NCI-H1436 treated with DMSO at 0.1 percent for 48 hours (cell line): ENCODE measurements at regions not wholly inside any gene's neighbourhood (a gene's known extent, or its start where the extent isn't known, plus 50 kb on each side); places are given as distances from the start of the nearest gene placed in this dataset.

Source experiments
- DNase-seq: peaks from one replicate; lab custom pipeline; 2025; lab: John Stamatoyannopoulos, UW

DNA sequence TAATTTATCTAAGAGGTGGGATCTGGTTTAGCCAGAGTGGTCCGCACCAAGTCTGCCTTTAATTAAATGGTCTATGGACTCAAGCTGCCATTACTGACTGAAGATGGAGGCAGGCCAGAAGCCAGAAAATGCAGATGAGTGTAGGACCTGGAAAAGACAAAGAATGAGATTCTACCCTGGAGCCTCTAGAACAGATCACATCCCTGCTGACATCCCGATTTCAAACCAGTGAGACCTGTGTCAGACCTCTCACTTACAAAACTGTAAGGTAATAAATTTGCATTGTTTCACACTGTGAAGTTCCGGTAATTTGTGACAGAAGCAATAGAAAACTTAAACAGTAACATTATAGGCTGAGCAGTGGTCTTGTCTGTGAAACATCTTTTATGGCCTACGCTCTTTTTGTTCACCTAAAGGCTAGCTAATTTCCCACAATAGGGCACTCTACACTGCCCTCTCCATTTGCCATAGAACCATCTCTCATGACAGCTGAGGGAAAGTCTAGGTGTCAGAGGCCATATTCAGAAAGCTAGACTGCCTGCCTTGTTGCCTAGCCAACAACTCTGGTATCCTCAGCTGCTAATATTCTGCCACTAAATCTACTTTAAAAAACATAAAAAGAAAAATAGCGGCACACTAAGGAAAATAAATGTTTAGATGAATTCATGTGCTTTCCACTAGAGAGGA is 1396.2 kb upstream of the PIK3C3 start:
- no peak for DNase-seq

DNA sequence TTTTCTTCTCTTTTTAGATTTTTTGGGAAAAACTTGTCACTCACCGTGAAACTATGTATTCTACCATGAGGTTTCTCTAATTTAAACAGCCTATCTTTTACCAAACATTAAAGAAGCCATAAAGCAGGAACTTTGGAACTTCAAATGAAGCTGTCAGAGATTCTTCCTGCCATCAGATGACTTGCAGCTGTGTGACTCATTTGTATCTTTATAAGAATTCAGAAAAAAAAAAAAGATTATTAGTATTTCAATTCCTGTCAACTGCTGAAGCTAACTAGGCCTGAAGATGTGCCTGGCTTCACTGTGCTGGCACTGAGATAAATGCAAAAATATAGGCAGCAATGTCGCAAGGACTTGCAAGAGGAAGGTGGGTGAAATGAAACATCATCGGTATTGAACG is 1399.1 kb upstream of the PIK3C3 start:
- no peak for DNase-seq

DNA sequence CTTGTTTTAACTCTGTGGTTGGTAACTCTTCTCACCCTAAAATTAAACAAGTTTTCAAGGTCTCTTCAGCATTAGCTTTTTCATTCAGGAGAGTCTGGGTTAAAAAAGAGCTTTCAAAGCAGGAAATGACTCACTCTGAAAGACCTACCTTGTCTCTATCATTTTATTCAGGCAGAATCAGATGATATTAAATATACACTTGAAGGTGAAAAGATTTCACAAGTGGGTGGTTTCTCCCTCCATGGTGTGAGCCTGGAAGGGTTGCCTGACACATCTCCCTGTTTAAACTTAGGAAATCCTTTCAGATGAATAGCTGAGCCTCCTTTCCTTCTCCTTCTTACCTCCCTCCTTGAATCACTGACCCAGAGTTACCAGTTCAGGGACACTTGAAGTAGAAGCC is 1402.0 kb upstream of the PIK3C3 start:
- no peak for DNase-seq

DNA sequence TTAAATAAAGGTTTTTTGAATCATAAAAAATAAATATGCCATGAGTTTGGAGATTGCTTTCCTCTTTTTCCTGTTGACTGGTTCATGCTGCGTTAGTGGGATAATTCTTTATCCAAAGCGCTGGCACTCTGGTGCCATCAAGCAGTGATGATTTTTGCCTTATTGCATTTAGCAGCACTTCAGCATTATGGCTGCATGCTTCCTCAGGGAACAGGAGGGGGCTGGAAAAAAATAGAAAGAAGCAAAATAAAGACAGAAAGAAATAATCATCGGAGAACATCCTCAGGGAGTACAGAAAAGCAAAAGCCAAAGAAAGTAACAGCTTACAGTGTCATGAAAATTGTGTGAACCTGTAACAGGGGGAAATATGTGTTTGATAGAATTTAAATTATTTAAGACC is 1408.2 kb upstream of the PIK3C3 start:
- no peak for DNase-seq

DNA sequence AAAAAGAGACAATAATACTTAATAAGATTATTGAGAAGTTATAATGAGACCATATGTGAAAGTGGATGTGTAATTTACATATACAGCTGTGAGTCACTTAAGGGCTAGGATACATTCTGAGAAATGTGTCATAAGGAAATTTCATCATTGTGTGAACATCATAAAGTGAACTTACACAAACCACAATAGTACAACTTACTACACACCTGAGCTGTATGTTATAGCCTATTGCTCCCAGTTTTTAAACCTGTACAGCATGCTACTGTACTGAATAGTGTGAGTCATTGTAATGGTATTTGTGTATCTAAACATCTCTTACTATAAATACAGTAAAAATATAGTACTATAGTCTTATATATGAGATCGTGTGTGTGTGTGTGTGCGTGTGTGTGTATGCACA is 1420.3 kb upstream of the PIK3C3 start:
- no peak for DNase-seq

DNA sequence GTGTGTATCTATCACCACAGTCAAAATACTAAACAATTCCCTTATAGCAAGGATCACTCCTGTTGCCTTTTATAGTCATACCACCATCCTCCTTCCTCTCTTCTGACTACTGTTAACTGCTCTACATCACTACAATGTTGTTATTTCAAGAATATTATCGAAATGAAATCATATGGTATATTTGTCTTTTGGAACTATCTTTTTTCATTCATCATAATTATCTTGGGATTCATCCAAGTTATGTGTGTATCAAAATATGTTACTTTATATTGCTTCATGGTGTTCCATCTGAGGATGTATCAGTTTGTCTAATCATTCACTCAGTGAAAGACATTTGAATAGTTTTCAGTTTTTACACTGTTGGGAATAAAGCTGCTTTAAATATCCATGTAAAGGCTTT is 1423.0 kb upstream of the PIK3C3 start:
- no peak for DNase-seq

DNA sequence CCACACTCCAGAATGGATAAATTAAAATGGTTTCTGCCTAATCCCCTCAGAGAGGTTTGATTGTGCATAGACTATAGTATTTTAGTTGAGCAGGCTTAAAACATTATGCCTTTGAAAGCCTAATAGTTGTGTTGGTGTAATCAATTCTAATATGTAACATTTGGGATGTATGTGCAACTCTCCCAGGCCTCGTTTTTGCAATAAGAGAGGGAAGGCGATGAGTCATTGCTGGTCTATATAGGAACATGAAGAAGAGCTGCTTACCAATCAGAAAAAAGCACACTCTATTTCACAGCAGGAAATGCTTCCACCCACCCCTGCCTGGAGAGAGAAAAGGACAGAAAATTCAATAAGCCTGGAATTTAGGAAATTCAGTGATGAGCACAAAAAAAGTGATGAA is 1424.0 kb upstream of the PIK3C3 start:
- no peak for DNase-seq

DNA sequence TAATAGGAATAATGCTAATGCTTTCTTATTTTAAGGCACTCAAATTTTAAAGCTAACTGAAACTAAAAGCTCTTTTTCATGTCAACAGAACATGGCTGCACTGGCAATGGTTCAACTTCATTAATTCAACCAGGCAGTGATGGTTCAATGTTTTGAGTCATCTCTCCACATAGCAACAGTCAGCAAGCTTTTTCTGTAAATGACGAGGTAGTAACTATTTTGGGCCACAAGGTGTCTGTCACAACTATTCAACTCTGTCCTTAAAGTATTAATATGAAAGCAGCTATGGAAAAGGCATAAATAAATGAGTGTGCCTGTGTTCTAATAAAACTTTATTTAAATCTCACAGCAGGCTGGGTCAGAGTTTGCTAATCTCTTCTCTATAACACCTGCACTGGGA is 1425.6 kb upstream of the PIK3C3 start:
- no peak for DNase-seq

DNA sequence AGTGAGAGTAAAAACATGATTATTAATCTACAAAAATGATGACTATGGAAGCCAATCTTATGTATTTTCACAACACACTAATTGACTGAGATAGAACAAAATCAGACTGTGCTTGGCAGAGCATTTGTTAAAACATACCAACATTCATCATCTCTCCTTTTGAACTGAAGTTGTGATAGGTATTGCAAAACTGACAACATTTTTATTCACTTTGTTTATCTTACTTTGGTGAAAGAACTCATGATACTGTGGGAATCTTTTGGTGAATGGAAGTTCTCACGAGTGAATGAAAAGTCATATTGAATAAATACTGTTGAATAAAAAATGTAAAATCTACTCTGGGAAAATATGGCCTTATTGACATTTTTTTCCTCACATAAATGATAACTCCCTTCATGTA is 1430.2 kb upstream of the PIK3C3 start:
- DNase-seq, result no peak

DNA sequence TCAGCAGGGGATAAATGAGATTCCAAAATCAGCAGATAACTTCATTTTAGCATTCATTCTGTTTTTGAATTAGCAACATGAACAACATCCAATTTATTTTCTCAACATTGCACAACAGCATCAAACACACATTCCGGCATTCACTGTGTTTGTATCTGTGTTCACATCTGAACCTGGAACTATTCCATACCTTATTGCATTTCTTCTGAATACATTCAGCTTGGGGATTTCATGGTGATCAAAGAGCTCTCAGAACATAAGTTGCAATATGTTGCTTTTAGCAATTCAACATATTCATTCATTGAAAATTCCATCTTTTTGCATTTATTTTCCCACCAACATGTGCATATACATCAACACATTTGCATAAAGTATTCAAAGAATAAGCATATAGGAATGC is 1431.7 kb upstream of the PIK3C3 start:
- no peak for DNase-seq

DNA sequence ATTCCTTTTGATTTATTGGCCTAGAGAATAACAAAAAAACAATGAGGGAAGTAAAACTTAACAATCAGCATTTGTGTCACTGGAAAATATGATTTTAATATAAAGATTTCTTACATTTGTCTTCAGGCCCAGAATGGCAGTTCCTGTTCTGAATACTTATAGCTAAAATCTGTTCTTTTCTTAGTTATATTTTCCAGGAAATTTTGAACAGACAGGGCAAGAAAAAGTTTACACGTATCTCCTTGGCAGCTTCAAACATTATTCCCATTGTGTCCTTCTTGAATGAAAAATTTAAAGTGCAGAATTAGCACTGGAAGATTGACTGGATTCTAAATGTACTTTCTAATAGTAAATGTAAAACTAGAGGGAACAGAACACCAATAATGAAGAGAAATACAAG is 1454.0 kb upstream of the PIK3C3 start:
- no peak for DNase-seq

DNA sequence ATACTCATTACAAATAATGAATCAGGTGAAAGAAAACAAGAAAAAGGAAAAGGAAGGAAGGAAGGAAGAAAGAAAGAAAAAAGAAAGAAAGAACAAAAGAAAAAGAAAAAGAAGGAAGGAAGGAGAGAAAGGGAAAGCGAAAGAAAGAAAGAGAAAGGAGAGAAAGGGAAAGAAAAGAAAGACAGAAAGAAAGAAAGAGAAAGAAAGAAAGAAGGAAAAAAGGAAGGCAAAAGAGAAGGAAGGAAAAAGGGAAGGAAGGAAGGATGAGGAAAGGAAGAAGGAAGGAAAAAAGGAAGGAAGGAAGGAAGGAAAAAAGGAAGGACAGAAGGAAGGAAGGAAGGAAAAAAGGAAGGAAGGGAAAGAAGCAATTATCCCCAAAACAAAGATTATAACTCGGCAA is 1460.4 kb upstream of the PIK3C3 start:
- no peak for DNase-seq

DNA sequence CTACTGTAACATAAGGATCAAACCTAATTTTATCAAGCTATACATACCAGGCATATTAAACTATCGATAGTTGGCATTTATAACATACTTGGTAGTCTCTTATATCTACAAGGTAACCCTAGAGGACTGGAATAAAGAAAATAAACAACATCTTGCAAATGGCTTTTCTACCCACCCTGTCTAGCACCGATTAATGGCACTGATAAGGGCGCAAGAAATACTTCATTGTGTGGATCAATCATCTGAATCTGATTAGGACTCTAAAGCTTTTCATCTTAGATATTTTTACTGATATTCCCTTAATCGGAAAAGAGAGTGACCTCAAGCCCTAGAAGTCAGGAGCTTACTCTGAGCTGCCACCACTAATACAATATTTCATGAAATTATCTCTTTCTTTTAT is 1461.7 kb upstream of the PIK3C3 start:
- no peak for DNase-seq

DNA sequence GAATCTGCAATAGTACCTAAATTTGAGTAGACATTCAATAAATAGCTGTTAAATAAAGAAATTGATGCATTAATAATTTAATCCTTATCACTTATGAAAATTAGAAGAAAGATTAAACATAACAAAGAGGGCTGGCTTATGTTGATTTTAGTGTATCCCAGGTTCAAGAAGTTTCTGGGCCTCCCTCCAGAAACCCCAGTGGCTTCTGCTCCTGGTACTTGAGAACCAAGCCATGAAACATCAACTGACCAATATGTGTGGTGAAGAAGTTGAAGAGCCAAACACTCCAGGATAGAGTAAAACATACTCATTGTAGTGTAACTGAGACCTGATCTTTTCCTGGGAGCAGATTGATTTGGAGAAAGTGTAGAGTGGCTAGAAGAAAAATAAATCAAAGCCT is 1465.7 kb upstream of the PIK3C3 start:
- DNase-seq, result no peak

DNA sequence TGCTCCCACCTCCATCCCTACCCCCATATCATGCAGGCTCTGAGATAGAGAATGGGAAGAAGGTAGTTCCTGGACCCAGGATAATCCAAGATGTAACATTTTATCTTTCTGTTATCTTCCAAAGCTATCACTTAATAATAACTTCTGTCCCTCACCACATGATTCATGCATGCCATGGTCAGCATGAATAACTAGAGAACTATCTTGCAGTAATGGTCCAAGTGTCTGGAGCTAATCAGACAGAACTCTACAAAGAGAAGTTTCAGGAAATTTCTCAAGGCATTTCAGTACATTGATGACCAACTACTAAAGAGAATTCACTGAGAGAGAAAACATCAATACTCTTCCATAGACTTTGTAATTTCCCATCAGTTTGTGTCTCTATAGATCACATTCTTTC is 1469.7 kb upstream of the PIK3C3 start:
- DNase-seq, result no peak

DNA sequence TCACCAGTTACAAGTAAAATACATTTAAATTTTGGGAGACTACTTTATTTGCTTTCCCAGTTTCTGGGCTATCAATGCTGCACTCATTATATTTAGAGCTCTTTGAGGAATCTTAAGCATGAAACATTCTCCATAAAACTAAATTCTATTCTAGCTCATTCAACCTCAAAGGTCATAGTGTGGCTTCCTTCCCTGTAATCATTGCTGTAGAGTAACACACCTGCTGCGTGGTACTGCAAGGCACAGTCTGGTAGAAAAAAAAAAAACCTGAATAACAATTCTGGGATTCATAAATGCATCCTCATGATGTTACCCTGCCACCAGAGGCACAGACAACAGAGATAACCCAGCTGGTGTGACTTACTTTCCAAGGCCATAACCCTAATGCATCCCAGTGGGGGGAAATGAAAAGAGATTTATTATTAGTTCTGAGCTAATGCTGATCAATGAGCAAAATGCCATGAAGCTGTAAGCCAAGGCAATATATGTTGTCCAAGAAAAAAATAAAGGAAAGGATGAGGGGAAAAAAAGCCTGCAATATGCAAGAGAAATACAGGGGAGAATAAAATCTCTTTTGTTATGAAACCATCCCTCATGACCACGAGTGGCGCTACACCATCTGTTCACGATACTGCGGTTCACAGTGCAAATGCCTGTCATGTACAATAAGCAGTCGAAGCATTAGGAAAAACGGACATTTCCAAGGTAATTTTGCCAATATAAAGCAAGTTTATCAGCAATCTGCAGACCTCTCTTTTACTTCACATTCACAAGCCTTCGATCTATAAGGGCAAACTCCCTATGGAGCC is 1481.6 kb upstream of the PIK3C3 start:
- no peak for DNase-seq

DNA sequence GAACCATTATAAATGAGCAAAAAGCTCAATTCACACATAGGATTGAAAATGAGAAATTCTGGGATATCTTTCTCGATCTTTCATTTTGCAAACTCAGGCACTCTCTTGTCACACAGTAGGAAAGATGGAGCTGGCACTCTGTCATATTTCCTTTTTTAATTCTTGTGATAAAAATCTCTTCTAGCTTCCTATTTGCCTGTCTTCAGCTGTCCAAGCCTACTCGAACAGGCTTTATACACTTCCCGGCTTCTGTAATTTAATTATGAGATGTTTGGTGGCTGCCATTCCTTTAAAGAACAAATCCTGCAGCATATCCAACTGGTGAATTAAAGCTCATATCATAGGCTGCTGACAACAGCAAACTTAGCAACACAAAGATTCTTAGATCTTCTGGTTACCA is 1484.3 kb upstream of the PIK3C3 start:
- DNase-seq, result no peak

DNA sequence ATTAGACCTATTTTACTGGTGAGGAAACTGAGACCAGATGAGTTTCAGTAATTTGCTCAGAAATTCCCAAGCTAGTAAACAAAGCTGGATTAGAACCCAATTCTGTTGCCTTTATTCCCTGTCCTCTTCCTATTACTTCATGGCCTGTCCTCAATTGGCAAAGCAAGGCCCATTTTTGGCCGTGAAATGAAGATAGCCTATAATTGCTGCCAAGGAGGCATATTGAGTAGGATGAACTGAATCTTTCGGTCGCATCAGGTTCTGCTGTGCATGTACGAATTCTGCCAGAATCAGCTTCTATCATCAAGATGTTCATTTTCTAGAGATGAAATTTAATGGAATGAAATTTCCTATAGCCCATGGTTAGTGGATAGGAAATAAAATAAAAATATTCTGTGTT is 1485.2 kb upstream of the PIK3C3 start:
- no peak for DNase-seq

DNA sequence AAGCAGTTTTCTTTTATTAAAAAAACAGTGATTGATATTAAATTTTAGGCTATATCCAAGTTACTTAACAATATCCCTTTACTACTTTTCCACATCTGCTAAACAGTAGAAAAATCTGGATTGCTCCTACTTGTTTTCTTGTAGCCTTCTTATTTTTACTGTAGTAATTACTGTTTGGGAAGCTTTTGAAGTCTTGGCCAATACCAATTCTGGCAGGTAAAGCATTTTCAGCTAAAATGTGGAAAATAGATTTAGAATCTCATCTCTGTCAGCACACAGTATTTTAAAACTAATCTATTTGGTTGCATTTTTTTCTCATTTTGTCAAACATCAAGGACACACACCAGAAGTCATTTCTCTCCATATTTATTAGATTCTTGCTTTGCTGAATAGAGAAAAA is 1485.7 kb upstream of the PIK3C3 start:
- no peak for DNase-seq

DNA sequence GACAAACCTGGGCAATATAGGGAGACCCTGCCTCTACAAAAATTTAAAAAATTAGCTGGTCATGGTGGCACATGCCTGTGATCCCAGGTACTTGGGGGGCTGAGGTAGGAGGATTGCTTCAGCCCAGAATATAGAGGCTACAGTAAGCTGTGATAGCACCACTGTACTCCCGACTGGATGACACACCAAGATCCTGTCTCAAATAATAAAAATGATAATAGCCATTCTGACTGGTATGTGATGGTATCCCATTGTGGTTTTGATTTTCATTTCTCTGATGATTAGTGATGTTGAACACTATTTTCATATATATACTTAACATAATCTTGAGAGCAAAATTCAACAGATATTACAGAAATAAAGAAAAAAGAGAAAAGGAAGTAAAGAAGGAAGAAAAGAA is 1491.0 kb upstream of the PIK3C3 start:
- DNase-seq, result no peak

DNA sequence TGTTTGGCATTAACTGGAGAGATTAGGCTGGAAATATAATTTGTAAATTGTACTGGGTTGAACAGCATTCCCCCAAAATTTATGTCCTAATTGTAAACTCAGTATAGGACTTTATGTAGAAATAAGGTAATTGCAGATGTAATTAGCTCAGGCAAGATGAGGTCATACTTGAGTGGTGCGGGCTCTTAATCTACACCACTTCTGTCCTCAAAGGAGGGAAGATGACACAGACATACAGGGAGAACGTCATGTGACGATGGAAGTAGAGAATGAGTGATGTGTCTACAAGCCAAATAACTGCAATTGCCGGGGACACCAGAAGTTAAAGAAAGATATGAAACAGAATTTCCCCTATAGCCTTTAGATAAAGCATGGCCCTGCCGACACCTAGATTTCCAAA is 1501.1 kb upstream of the PIK3C3 start:
- DNase-seq, result no peak

DNA sequence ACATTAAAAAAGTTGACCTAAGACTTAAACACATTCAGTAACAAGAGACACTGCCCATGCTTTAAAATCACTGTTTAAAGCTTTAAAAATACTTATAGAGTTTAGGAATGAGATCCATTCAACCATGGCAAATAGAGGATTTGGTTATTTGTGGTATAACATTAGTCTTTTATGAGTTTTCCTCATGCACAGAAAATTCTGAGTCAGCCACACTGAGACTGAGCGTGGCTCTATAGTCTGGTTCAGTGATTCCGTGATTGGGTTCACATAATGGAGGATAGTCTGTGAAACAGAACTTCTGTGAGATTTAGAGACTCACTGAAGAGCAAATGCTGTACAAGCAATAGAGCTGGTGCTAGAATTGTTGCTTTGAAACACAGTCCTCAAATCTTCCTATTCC is 1502.4 kb upstream of the PIK3C3 start:
- DNase-seq, result no peak

DNA sequence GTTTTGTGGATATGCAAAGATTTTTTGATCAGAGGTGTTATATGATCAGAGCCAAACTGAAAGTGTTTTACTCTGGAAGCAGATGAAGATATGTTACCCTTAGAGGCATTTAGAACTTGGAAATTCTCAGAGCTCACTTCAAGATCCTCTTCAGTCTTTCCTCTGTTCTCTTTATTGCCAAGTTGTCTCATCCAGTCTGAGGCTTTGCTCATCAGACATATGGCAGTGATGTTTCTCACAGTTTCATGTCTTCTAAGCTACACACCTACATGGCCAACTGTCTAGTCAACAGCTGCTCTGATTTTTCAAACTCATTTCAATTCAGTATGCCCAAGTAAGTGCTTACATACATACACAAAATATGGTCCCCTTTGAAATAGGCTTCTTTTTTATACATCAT is 1504.3 kb upstream of the PIK3C3 start:
- no peak for DNase-seq

DNA sequence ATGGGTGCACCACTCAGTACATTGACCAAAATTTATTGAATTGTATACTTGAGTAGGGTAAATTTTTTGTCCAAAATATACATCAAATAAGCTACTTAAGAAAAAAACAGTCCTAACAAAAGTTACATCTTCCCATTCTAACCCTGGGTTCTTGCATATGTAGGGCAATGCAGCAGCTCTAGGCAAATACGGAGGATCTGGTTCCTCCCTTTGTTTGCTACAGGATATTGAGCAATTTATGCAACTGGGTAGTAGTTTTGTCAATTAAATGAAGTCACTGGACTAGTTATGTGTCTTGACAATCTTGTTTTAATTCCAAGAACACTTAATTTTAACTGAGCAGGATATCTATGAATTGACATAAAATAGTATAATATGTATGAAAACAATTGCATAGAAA is 1507.2 kb upstream of the PIK3C3 start:
- DNase-seq, result no peak
